Neural progenitor cell (in vitro differentiated cells): ENCODE measurements at regions not wholly inside any gene's neighbourhood (a gene's known extent, or its start where the extent isn't known, plus 50 kb on each side); places are given as distances from the start of the nearest gene placed in this dataset.
"Not testable (repeated sequence)": the region's sequence is repeated elsewhere in the genome, so short reads cannot be mapped to it uniquely, and the experiment has no call there.

Source experiments
- CTCF ChIP-seq: fragments of 200-600 bp; sonication (generic); IDR thresholded peaks from 2 replicates; pipeline ENCODE4 v1.5.1; 2017; ENCODE audit warnings: antibody characterized with exemption, mild to moderate bottlenecking
- EZH2 ChIP-seq: fragments of 200-600 bp; sonication (generic); IDR thresholded peaks from 2 replicates; pipeline ENCODE4 v1.6.1; 2017; ENCODE audit warnings: antibody characterized with exemption, mild to moderate bottlenecking, moderate library complexity
- EZH2phosphoT487 ChIP-seq: fragments of 200-600 bp; sonication (generic); IDR thresholded peaks from 2 replicates; pipeline ENCODE4 v1.6.1; 2017; ENCODE audit warnings: antibody characterized with exemption

- TF ChIP-seq CTCF, EZH2, EZH2phosphoT487: not testable (repeated sequence)
These were observed 381.8 kb upstream of the MIS18BP1 start for GRCh38 chr14:45634651-45635441.
